SK-N-SH treated with all-trans-retinoic acid at 6 μM for 48 hours (cell line): ENCODE measurements at regions not wholly inside any gene's neighbourhood (a gene's known extent, or its start where the extent isn't known, plus 50 kb on each side); places are given as distances from the start of the nearest gene placed in this dataset.

Source experiments
- ATAC-seq: fragments of 200-7000 bp; cut with Tn5 transposase; 3 replicates; pipeline ENCODE4 v1.9.1; 2020; ENCODE audit warnings: mild to moderate bottlenecking, moderate library complexity
- ARNTL ChIP-seq: fragments of 450-650 bp; formaldehyde crosslinking; IDR thresholded peaks from 2 replicates; pipeline ENCODE4 v1.5.0; 2020; ENCODE audit warnings: low read depth, mild to moderate bottlenecking, moderate library complexity, borderline replicate concordance
- BACH2 ChIP-seq: fragments of 250-450 bp; sonication (Bioruptor Pico); IDR thresholded peaks from 2 replicates; pipeline ENCODE4 v1.9.0; 2021; ENCODE audit warnings: mild to moderate bottlenecking, borderline replicate concordance
- CSDC2 ChIP-seq: fragments of 250-450 bp; sonication (Bioruptor Pico); IDR thresholded peaks from 2 replicates; pipeline ENCODE4 v1.5.0; 2020; ENCODE audit warnings: mild to moderate bottlenecking, moderate library complexity
- GLIS3 ChIP-seq: fragments of 250-450 bp; sonication (Bioruptor Pico); IDR thresholded peaks from 2 replicates; pipeline ENCODE4 v1.5.0; 2020; ENCODE audit warnings: mild to moderate bottlenecking, moderate library complexity
- OSR1 ChIP-seq: fragments of 250-450 bp; sonication (Bioruptor Pico); IDR thresholded peaks from 2 replicates; pipeline ENCODE4 v1.8.0; 2022; ENCODE audit warnings: moderate library complexity, mild to moderate bottlenecking, inconsistent platforms
- RARB ChIP-seq: fragments of 250-450 bp; sonication (Bioruptor Pico); IDR thresholded peaks from 2 replicates; pipeline ENCODE4 v1.8.0; 2021; ENCODE audit warnings: mild to moderate bottlenecking, moderate library complexity
- TCF4 ChIP-seq: fragments of 250-450 bp; sonication (Bioruptor Pico); IDR thresholded peaks from 2 replicates; pipeline ENCODE4 v1.8.0; 2021; ENCODE audit warnings: mild to moderate bottlenecking, moderate library complexity, borderline replicate concordance
- ZC3H10 ChIP-seq: fragments of 250-450 bp; sonication (Bioruptor Pico); IDR thresholded peaks from 2 replicates; pipeline ENCODE4 v1.5.1; 2021; ENCODE audit warnings: mild to moderate bottlenecking, moderate library complexity
- ZFP30 ChIP-seq: fragments of 450-650 bp; formaldehyde crosslinking; IDR thresholded peaks from 2 replicates; pipeline ENCODE4 v1.5.0; 2022; ENCODE audit warnings: mild to moderate bottlenecking, moderate library complexity
- ZNF565 ChIP-seq: fragments of 450-650 bp; formaldehyde crosslinking; conservative IDR thresholded peaks from 2 replicates; pipeline ENCODE4 v1.5.0; 2020; ENCODE audit warnings: low read depth, mild to moderate bottlenecking, moderate library complexity
- ZNF70 ChIP-seq: fragments of 450-650 bp; formaldehyde crosslinking; IDR thresholded peaks from 2 replicates; pipeline ENCODE4 v1.5.0; 2020; ENCODE audit warnings: mild to moderate bottlenecking, moderate library complexity
- ZNF8 ChIP-seq: fragments of 450-650 bp; formaldehyde crosslinking; IDR thresholded peaks from 2 replicates; pipeline ENCODE4 v1.5.0; 2020; ENCODE audit warnings: mild to moderate bottlenecking, moderate library complexity
- TF ChIP-seq, protein P1 (sequence below): fragments of 250-450 bp; sonication (Bioruptor Pico); IDR thresholded peaks from 2 replicates; pipeline ENCODE4 v1.8.0; 2020; ENCODE audit warnings: mild to moderate bottlenecking, moderate library complexity, borderline replicate concordance
- TF ChIP-seq, protein P2 (sequence below): fragments of 250-450 bp; sonication (Bioruptor Pico); IDR thresholded peaks from 2 replicates; pipeline ENCODE4 v1.5.0; 2020; ENCODE audit warnings: mild to moderate bottlenecking, moderate library complexity
- TF ChIP-seq, protein P3 (sequence below): fragments of 250-450 bp; sonication (Bioruptor Pico); IDR thresholded peaks from 2 replicates; pipeline ENCODE4 v1.5.1; 2021; ENCODE audit warnings: mild to moderate bottlenecking, moderate library complexity

DNA sequence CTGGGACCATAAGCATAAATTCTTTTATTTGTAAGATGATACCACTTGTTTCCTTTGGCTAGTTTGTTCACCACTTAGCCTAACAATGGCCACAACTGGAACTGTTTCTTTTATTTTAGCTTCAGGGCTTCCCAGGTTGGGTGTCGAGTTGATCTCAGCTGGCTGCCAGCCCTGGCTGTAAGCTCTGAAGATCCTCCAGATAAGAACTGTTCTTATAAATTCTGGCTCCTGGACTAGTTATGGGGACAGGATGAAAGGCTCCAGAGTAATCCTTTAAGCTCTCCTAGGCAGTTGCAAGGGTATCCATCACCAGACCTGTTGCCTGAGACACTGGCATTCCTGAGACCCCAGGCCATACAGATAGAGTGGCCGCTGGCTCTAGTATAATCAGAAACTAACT is 129.4 kb upstream of the ACSL4 start:
- no peak; the same call in 2 of the 3 replicates for ATAC-seq
- TF ChIP-seq BACH2 (CRISPR knock-in tag): no peak
- TF ChIP-seq, all 23 proteins: peak for 0

DNA sequence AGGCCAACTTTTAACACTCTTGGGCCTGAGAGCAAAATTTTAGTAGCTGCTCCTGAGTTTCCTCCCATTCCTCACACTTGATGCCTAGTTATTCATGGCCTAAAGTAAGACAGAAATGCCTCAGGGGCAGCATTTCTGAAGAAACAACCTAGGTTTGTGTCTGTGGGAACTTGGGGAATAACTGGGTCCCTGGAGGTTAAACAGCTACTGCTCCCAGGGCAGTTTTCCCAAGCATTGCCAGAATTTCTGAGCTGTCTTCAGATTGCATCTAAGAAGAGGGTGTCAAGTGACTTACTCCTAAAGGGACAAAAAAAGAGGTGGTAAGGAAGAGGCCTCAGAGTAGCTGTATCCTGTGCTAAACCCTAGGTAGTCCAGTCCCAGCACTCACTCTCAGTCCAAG is 130.8 kb upstream of the ACSL4 start:
- ATAC-seq: no peak

DNA sequence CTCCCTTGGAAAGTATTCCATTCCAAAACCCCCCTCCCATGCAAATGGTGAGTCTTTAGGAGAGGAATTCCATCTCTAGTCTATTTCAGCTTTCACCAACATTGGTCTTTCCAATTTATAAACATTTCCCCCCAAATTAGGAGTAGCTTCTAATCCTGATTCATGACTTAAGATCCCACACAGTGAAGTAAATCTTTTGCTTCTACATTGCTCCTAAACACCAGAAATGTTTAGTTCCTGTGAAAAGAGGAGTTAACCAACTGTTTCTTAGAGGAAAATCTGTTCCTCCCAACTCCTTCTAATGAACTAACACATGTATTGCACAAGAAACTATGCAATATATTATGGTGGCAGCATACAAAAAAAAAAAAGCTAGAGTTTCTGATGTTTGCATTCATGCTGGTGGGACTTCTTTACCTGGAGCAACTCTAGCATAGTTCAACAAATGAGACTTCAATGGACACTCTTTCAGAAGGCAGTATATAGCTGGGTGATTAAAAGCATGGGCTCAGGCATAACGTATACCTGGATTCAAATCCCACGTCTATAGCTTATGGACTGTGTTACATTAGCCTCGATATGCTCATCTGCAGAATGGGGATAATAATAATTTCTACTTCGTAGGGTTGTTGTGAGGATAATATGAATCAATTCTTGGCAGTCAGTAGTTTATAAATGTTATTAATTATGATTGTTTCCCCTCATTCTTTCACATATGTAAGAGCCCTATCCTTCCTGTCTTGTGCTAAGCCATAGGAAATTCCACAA is 131.6 kb upstream of the TMEM164 start:
- ATAC-seq: no peak
- TF ChIP-seq CSDC2 (CRISPR knock-in tag) (no peak), ZNF565 (CRISPR knock-in tag) (no peak), TCF4 (CRISPR knock-in tag) (no peak), OSR1 (CRISPR knock-in tag) (no peak)
- TF ChIP-seq, protein P1, sequence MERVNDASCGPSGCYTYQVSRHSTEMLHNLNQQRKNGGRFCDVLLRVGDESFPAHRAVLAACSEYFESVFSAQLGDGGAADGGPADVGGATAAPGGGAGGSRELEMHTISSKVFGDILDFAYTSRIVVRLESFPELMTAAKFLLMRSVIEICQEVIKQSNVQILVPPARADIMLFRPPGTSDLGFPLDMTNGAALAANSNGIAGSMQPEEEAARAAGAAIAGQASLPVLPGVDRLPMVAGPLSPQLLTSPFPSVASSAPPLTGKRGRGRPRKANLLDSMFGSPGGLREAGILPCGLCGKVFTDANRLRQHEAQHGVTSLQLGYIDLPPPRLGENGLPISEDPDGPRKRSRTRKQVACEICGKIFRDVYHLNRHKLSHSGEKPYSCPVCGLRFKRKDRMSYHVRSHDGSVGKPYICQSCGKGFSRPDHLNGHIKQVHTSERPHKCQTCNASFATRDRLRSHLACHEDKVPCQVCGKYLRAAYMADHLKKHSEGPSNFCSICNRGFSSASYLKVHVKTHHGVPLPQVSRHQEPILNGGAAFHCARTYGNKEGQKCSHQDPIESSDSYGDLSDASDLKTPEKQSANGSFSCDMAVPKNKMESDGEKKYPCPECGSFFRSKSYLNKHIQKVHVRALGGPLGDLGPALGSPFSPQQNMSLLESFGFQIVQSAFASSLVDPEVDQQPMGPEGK (CRISPR knock-in tag): no peak
- TF ChIP-seq, protein P2, sequence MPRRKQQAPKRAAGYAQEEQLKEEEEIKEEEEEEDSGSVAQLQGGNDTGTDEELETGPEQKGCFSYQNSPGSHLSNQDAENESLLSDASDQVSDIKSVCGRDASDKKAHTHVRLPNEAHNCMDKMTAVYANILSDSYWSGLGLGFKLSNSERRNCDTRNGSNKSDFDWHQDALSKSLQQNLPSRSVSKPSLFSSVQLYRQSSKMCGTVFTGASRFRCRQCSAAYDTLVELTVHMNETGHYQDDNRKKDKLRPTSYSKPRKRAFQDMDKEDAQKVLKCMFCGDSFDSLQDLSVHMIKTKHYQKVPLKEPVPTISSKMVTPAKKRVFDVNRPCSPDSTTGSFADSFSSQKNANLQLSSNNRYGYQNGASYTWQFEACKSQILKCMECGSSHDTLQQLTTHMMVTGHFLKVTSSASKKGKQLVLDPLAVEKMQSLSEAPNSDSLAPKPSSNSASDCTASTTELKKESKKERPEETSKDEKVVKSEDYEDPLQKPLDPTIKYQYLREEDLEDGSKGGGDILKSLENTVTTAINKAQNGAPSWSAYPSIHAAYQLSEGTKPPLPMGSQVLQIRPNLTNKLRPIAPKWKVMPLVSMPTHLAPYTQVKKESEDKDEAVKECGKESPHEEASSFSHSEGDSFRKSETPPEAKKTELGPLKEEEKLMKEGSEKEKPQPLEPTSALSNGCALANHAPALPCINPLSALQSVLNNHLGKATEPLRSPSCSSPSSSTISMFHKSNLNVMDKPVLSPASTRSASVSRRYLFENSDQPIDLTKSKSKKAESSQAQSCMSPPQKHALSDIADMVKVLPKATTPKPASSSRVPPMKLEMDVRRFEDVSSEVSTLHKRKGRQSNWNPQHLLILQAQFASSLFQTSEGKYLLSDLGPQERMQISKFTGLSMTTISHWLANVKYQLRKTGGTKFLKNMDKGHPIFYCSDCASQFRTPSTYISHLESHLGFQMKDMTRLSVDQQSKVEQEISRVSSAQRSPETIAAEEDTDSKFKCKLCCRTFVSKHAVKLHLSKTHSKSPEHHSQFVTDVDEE (CRISPR knock-in tag): no peak
- TF ChIP-seq, all 23 proteins: peak for 0

More for the DNA sequence above, 130.8 kb upstream of the ACSL4 start:
- TF ChIP-seq ZNF8 (CRISPR knock-in tag): no peak
- TF ChIP-seq ZFP30 (CRISPR knock-in tag): no peak
- TF ChIP-seq ZNF70: no peak
- TF ChIP-seq RARB (CRISPR knock-in tag): no peak
- TF ChIP-seq, protein P3, sequence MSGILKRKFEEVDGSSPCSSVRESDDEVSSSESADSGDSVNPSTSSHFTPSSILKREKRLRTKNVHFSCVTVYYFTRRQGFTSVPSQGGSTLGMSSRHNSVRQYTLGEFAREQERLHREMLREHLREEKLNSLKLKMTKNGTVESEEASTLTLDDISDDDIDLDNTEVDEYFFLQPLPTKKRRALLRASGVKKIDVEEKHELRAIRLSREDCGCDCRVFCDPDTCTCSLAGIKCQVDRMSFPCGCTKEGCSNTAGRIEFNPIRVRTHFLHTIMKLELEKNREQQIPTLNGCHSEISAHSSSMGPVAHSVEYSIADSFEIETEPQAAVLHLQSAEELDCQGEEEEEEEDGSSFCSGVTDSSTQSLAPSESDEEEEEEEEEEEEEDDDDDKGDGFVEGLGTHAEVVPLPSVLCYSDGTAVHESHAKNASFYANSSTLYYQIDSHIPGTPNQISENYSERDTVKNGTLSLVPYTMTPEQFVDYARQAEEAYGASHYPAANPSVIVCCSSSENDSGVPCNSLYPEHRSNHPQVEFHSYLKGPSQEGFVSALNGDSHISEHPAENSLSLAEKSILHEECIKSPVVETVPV: no peak
- no peak for TF ChIP-seq ARNTL (CRISPR knock-in tag)
- TF ChIP-seq, protein P2 (CRISPR knock-in tag): no peak
- no peak for TF ChIP-seq GLIS3 (CRISPR knock-in tag)
- TF ChIP-seq, protein P1 (CRISPR knock-in tag): no peak
- no peak for TF ChIP-seq ZC3H10 (CRISPR knock-in tag)
- TF ChIP-seq, all 23 proteins: peak for 0
